ENCODE measurements at regions not wholly inside any gene's neighbourhood (a gene's known extent, or its start where the extent isn't known, plus 50 kb on each side); places are given as distances from the start of the nearest gene placed in this dataset.

- DNase-seq, result no peak
- CTCF ChIA-PET, result no interaction called here
- peaks cover 47% of the 10 kb centered on the region for H3K27me3 Mint-ChIP-seq (ENCODE audit: unreplicated experiment)
- H3K36me3 Mint-ChIP-seq (ENCODE audit: insufficient read depth, unreplicated experiment), result no peaks in the 10 kb centered on the region
- no peaks in the 10 kb centered on the region for H3K4me1 Mint-ChIP-seq (ENCODE audit: low read depth, unreplicated experiment)
- intact Hi-C loops (cut with micrococcal nuclease; ENCODE audit: unreplicated experiment), result no loop called here
- H3K27ac Mint-ChIP-seq (ENCODE audit: unreplicated experiment), result no peak overlapping the region
- no TSS peak for BruUV-seq (replicated peaks)
- TF ChIP-seq, protein P1, sequence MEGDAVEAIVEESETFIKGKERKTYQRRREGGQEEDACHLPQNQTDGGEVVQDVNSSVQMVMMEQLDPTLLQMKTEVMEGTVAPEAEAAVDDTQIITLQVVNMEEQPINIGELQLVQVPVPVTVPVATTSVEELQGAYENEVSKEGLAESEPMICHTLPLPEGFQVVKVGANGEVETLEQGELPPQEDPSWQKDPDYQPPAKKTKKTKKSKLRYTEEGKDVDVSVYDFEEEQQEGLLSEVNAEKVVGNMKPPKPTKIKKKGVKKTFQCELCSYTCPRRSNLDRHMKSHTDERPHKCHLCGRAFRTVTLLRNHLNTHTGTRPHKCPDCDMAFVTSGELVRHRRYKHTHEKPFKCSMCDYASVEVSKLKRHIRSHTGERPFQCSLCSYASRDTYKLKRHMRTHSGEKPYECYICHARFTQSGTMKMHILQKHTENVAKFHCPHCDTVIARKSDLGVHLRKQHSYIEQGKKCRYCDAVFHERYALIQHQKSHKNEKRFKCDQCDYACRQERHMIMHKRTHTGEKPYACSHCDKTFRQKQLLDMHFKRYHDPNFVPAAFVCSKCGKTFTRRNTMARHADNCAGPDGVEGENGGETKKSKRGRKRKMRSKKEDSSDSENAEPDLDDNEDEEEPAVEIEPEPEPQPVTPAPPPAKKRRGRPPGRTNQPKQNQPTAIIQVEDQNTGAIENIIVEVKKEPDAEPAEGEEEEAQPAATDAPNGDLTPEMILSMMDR (IDR thresholded peaks at IDR 0.05; ENCODE audit: unreplicated experiment), result no peak
- H3K9me3 Mint-ChIP-seq (ENCODE audit: low read depth, unreplicated experiment), result peaks cover 3% of the 10 kb centered on the region
- H3K4me3 Mint-ChIP-seq (ENCODE audit: low read depth, unreplicated experiment), result no peak overlapping the region
Measured at GRCh38 chr16:54687043-54687899, 243.4 kb upstream of the IRX5 start.

GRCh38 chr16:54685682-54686081, 245.0 kb upstream of the IRX5 start:
- peaks cover 3% of the 10 kb centered on the region for H3K9me3 Mint-ChIP-seq (ENCODE audit: low read depth, unreplicated experiment)
- TF ChIP-seq, protein P1 (IDR thresholded peaks at IDR 0.05; ENCODE audit: unreplicated experiment), result no peak
- peaks cover 41% of the 10 kb centered on the region for H3K27me3 Mint-ChIP-seq (ENCODE audit: unreplicated experiment)
- H3K4me3 Mint-ChIP-seq (ENCODE audit: low read depth, unreplicated experiment), result no peak overlapping the region
- no peaks in the 10 kb centered on the region for H3K4me1 Mint-ChIP-seq (ENCODE audit: low read depth, unreplicated experiment)
- intact Hi-C loops (cut with micrococcal nuclease; ENCODE audit: unreplicated experiment), result no loop called here
- no peak overlapping the region for H3K27ac Mint-ChIP-seq (ENCODE audit: unreplicated experiment)
- DNase-seq, result no peak
- BruUV-seq (replicated peaks), result no TSS peak
- CTCF ChIA-PET, result no interaction called here
- H3K36me3 Mint-ChIP-seq (ENCODE audit: insufficient read depth, unreplicated experiment), result no peaks in the 10 kb centered on the region

DNA sequence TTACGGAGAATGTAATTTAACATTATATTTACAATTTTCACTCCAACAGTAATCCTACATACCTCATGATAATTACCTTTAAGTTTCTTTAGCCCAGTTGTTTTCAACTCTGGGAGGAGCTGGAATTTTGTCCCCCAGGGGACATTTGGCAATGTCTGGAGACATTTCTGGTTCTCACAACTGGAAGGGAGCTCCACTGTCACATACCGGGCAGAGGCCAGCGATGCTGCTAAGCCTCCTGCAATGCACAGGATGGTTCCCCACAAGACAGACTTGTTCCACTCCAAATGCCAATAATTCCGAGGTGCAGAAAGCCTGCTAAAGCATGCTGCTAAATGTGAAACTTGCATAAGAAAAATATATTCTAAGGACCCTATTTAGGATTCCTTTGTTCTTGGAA, 251.1 kb upstream of the IRX5 start:
- H3K27me3 Mint-ChIP-seq (ENCODE audit: unreplicated experiment), result peaks cover 15% of the 10 kb centered on the region
- H3K4me3 Mint-ChIP-seq (ENCODE audit: low read depth, unreplicated experiment), result no peak overlapping the region
- DNase-seq, result no peak
- intact Hi-C loops (cut with micrococcal nuclease; ENCODE audit: unreplicated experiment), result no loop called here
- H3K9me3 Mint-ChIP-seq (ENCODE audit: low read depth, unreplicated experiment), result peaks cover 6% of the 10 kb centered on the region
- no TSS peak for BruUV-seq (replicated peaks)
- no peaks in the 10 kb centered on the region for H3K36me3 Mint-ChIP-seq (ENCODE audit: insufficient read depth, unreplicated experiment)
- CTCF ChIA-PET, result no interaction called here
- TF ChIP-seq, protein P1 (IDR thresholded peaks at IDR 0.05; ENCODE audit: unreplicated experiment), result no peak
- no peak overlapping the region for H3K27ac Mint-ChIP-seq (ENCODE audit: unreplicated experiment)
- H3K4me1 Mint-ChIP-seq (ENCODE audit: low read depth, unreplicated experiment), result peaks cover 22% of the 10 kb centered on the region

GRCh38 chr16:54677308-54677950, 253.2 kb upstream of the IRX5 start:
- Mint-ChIP-seq H3K27ac (ENCODE audit: unreplicated experiment) (no peak overlapping the region), H3K27me3 (ENCODE audit: unreplicated experiment) (no peaks in the 10 kb centered on the region), H3K4me1 (ENCODE audit: low read depth, unreplicated experiment) (peaks cover 34% of the 10 kb centered on the region), H3K36me3 (ENCODE audit: insufficient read depth, unreplicated experiment) (no peaks in the 10 kb centered on the region), H3K9me3 (ENCODE audit: low read depth, unreplicated experiment) (peaks cover 6% of the 10 kb centered on the region), H3K4me3 (ENCODE audit: low read depth, unreplicated experiment) (no peak overlapping the region)
- TF ChIP-seq, protein P1 (IDR thresholded peaks at IDR 0.05; ENCODE audit: unreplicated experiment), result no peak
- CTCF ChIA-PET, result no interaction called here
- BruUV-seq (replicated peaks), result no TSS peak
- intact Hi-C loops (cut with micrococcal nuclease; ENCODE audit: unreplicated experiment), result no loop called here
- peak; percentile 18 for DNase-seq
